PC-9 (cell line): ENCODE measurements at regions not wholly inside any gene's neighbourhood (a gene's known extent, or its start where the extent isn't known, plus 50 kb on each side); places are given as distances from the start of the nearest gene placed in this dataset.

ENCODE experiments used
- CTCF ChIP-seq: fragments of 200-600 bp; sonication (generic); conservative IDR thresholded peaks from 2 replicates; pipeline ENCODE4 v1.6.1; 2017; ENCODE audit warnings: mixed run types, antibody characterized with exemption, mild to moderate bottlenecking, moderate library complexity
- EZH2 ChIP-seq: fragments of 200-600 bp; sonication (generic); IDR thresholded peaks from 2 replicates; pipeline ENCODE4 v1.8.0; 2017; ENCODE audit warnings: antibody characterized with exemption, low read depth

- no peak for TF ChIP-seq CTCF
- TF ChIP-seq EZH2 = no peak
Observed at GRCh38 chr5:8410618-8411017, 541.7 kb downstream of the MTRR start.
